ENCODE measurements at regions not wholly inside any gene's neighbourhood (a gene's known extent, or its start where the extent isn't known, plus 50 kb on each side); places are given as distances from the start of the nearest gene placed in this dataset.

DNA sequence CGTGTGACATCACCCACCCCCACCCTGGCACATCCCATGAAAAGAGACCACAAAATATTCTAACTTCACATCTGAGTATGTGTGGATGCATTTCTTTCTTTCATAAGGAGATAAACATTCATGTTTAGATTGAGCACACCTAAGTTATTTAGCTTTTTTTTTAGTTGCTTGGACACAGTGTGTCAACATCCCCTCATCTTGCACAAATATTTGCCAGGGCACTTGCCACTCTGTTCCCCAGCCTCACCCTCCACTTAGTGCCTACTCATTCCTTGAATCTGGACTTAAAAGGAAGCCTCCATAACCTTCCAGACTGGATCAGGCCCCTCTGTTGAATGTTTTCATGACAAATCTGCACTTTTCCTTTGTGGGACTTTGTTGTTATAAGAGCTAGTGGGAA lies 338.9 kb upstream of the IGFBP3 start:
- Histone ChIP-seq H3K79me2 (ENCODE audit: control insufficient read depth, insufficient read depth, low read length) (no peaks in the 10 kb centered on the region), H2AFZ (ENCODE audit: insufficient read depth, low read depth, low read length, poor library complexity, severe bottlenecking) (no peak overlapping the region), H3K36me3 (replicated peaks in 1 of 2; ENCODE audit: control extremely low read depth in 1 of 2, control insufficient read depth in 1 of 2, extremely low read depth in 1 of 2, insufficient read depth in 2 of 2, low read length in 1 of 2) (no peaks in the 10 kb centered on the region), H3K9ac (ENCODE audit: low read length) (no peak overlapping the region), H3K27me3 (replicated peaks in 1 of 4; ENCODE audit: control extremely low read depth in 1 of 4, control insufficient read depth in 3 of 4, insufficient read depth in 4 of 4, low read length in 3 of 4) (no peaks in the 10 kb centered on the region), H3K4me1 (ENCODE audit: control insufficient read depth in 2 of 2, insufficient read depth in 2 of 2, low read length in 2 of 2) (no peaks in the 10 kb centered on the region), H4K20me1 (ENCODE audit: control insufficient read depth, insufficient read depth, low read length, poor library complexity, severe bottlenecking) (no peaks in the 10 kb centered on the region), H3K4me2 (replicated peaks; ENCODE audit: low read depth, low read length, poor library complexity, severe bottlenecking) (no peak overlapping the region), H3K9me3 (ENCODE audit: control extremely low read depth in 1 of 3, control insufficient read depth in 2 of 3, insufficient read depth in 1 of 3, low read length in 2 of 3) (peaks cover 0 to 7% (median 2%) of the 10 kb centered on the region in 3 donors), H3K27ac (ENCODE audit: low read length in 2 of 2) (no peak overlapping the region), H3K4me3 (ENCODE audit: control extremely low read depth in 1 of 5, extremely low read depth in 1 of 5, insufficient read depth in 1 of 5, low read depth in 2 of 5, low read length in 4 of 5) (no peak overlapping the region)
- DNase-seq (no peak), ATAC-seq (ENCODE audit: low read depth) (no peak)
- no CpG with 5 or more reads among the region's 1 CpG for WGBS (ENCODE audit: insufficient coverage)
- Mint-ChIP-seq H3K9me3 (ENCODE audit: insufficient read depth) (peaks cover 15% of the 10 kb centered on the region), H3K27ac (no peak overlapping the region), H3K4me1 (no peaks in the 10 kb centered on the region), H3K27me3 (no peaks in the 10 kb centered on the region), H3K4me3 (no peak overlapping the region)
- TF ChIP-seq, protein P1, sequence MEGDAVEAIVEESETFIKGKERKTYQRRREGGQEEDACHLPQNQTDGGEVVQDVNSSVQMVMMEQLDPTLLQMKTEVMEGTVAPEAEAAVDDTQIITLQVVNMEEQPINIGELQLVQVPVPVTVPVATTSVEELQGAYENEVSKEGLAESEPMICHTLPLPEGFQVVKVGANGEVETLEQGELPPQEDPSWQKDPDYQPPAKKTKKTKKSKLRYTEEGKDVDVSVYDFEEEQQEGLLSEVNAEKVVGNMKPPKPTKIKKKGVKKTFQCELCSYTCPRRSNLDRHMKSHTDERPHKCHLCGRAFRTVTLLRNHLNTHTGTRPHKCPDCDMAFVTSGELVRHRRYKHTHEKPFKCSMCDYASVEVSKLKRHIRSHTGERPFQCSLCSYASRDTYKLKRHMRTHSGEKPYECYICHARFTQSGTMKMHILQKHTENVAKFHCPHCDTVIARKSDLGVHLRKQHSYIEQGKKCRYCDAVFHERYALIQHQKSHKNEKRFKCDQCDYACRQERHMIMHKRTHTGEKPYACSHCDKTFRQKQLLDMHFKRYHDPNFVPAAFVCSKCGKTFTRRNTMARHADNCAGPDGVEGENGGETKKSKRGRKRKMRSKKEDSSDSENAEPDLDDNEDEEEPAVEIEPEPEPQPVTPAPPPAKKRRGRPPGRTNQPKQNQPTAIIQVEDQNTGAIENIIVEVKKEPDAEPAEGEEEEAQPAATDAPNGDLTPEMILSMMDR (IDR thresholded peaks at IDR 0.05), result no peak
- TF ChIP-seq EZH2 (IDR thresholded peaks at IDR 0.05; ENCODE audit: borderline replicate concordance, insufficient read depth, low read depth, low read length, poor library complexity, severe bottlenecking), result no peak
- CTCF ChIA-PET, result no interaction called here
- intact Hi-C loops (cut with micrococcal nuclease), result no loop called here
- POLR2A ChIA-PET, result no interaction called here

DNA sequence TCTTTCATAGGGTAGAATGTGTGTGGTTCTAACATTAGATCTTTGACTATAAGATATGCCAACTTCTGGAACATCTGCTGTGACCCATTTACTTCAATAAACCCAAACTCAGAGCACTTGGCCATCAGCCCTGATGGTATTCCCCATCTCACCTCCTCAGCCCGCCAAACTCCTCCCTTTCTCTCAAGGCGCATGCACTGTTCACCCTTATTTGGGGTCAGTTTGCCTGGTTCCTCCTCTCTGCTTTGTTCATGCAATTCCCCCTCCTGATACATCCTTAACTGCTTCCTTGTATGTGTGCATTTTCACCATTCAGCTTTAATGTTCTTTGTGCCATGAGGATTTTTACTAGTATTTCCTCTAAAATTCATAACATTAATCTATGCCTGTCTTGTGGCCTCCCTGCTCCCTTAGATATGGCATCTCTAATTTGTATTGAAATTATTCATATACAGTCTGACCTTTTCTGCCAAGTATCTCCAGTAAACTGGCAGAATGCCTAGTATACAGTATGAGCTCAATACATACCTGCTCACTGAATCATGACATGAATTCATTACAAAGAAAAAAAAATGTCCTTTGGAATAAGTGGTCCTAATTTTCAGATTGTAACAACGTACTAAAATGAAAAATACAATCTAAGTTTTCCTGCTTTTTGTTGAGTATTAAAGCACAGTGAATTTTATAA lies 336.8 kb upstream of the IGFBP3 start:
- no peaks in the 10 kb centered on the region for H3K79me2 ChIP-seq (ENCODE audit: control insufficient read depth, insufficient read depth, low read length)
- no peak overlapping the region for H3K27ac Mint-ChIP-seq
- no peak overlapping the region for H2AFZ ChIP-seq (ENCODE audit: insufficient read depth, low read depth, low read length, poor library complexity, severe bottlenecking)
- H3K9me3 ChIP-seq (ENCODE audit: control extremely low read depth in 1 of 3, control insufficient read depth in 2 of 3, insufficient read depth in 1 of 3, low read length in 2 of 3), result peaks cover 0 to 7% (median 2%) of the 10 kb centered on the region in 3 donors
- ChIA-PET CTCF (no interaction called here), POLR2A (no interaction called here)
- H4K20me1 ChIP-seq (ENCODE audit: control insufficient read depth, insufficient read depth, low read length, poor library complexity, severe bottlenecking), result no peaks in the 10 kb centered on the region
- no peak overlapping the region for H3K4me3 ChIP-seq (ENCODE audit: control extremely low read depth in 1 of 5, extremely low read depth in 1 of 5, insufficient read depth in 1 of 5, low read depth in 2 of 5, low read length in 4 of 5)
- H3K27me3 ChIP-seq (replicated peaks in 1 of 4; ENCODE audit: control extremely low read depth in 1 of 4, control insufficient read depth in 3 of 4, insufficient read depth in 4 of 4, low read length in 3 of 4), result no peaks in the 10 kb centered on the region
- no peak overlapping the region for H3K27ac ChIP-seq (ENCODE audit: low read length in 2 of 2)
- no peak overlapping the region for H3K9ac ChIP-seq (ENCODE audit: low read length)
- no peak for ATAC-seq (ENCODE audit: low read depth)
- no peak for DNase-seq
- no peaks in the 10 kb centered on the region for H3K27me3 Mint-ChIP-seq
- H3K4me1 Mint-ChIP-seq, result no peaks in the 10 kb centered on the region
- H3K4me3 Mint-ChIP-seq, result no peak overlapping the region
- H3K4me2 ChIP-seq (replicated peaks; ENCODE audit: low read depth, low read length, poor library complexity, severe bottlenecking), result no peak overlapping the region
- intact Hi-C loops (cut with micrococcal nuclease), result no loop called here
- no peaks in the 10 kb centered on the region for H3K36me3 ChIP-seq (replicated peaks in 1 of 2; ENCODE audit: control extremely low read depth in 1 of 2, control insufficient read depth in 1 of 2, extremely low read depth in 1 of 2, insufficient read depth in 2 of 2, low read length in 1 of 2)
- no peaks in the 10 kb centered on the region for H3K4me1 ChIP-seq (ENCODE audit: control insufficient read depth in 2 of 2, insufficient read depth in 2 of 2, low read length in 2 of 2)
- WGBS (ENCODE audit: insufficient coverage), result 95% methylated on average over 2 of the region's 3 CpGs
- peaks cover 13% of the 10 kb centered on the region for H3K9me3 Mint-ChIP-seq (ENCODE audit: insufficient read depth)
- TF ChIP-seq, protein P1 (IDR thresholded peaks at IDR 0.05), result no peak
- TF ChIP-seq EZH2 (IDR thresholded peaks at IDR 0.05; ENCODE audit: borderline replicate concordance, insufficient read depth, low read depth, low read length, poor library complexity, severe bottlenecking), result no peak
